HUES64 (cell line): ENCODE measurements at regions not wholly inside any gene's neighbourhood (a gene's known extent, or its start where the extent isn't known, plus 50 kb on each side); places are given as distances from the start of the nearest gene placed in this dataset.

Experiments used
- H3K27ac ChIP-seq: 2 replicates; pipeline ENCODE4 v1.7.0; 2013; ENCODE audit warnings: low read depth, low read length, inconsistent platforms
- H3K27me3 ChIP-seq: 2 replicates; pipeline ENCODE4 v1.6.1; 2013; ENCODE audit warnings: mild to moderate bottlenecking, low read length; ENCODE audit not compliant: insufficient read depth
- H3K36me3 ChIP-seq: 2 replicates; pipeline ENCODE4 v1.6.1; 2013; ENCODE audit warnings: mild to moderate bottlenecking, low read length; ENCODE audit not compliant: insufficient read depth
- H3K4me1 ChIP-seq: 2 replicates; pipeline ENCODE4 v1.6.1; 2013; ENCODE audit warnings: mild to moderate bottlenecking, low read length, moderate library complexity; ENCODE audit not compliant: insufficient read depth
- H3K4me3 ChIP-seq: 2 replicates; pipeline ENCODE4 v1.5.1; 2013; ENCODE audit warnings: mild to moderate bottlenecking, low read length, moderate library complexity
- H3K9ac ChIP-seq: 2 replicates; pipeline ENCODE4 v1.6.1; 2013; ENCODE audit warnings: mild to moderate bottlenecking, low read depth, low read length
- H3K9me3 ChIP-seq: 2 replicates; pipeline ENCODE4 v1.6.1; 2013; ENCODE audit warnings: low read depth, low read length; ENCODE audit not compliant: insufficient read depth
- WGBS: fragments of 150-250, 120-280 bp; methylation state at CpG from one replicate; pipeline ENCODE4 v1.1.7; 2013; ENCODE audit warnings: missing lambda C conversion rate; 5-methylcytosine and 5-hydroxymethylcytosine counted together

DNA sequence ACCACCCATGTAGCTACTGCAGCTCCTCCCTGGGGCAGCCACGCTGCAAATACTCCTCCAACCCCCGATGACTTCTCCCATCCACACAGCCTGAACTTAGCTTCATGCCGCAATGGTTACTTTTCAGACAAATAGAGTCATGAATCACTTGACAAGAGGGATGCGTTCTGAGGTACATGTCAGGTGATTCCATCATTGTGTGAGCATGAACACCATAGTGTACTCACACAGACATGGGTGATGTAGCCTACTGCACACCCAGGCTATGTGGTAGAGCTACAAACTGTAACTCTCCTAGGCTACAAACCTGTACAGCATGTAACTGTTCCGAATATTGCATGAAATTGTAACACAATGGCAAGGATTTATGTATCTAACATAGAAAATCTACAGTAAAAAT, 298.5 kb upstream of the SLC35B3 start:
- H3K9ac ChIP-seq = no peak overlapping the region
- WGBS = 95% methylated on average over 4 of the region's 5 CpGs

DNA sequence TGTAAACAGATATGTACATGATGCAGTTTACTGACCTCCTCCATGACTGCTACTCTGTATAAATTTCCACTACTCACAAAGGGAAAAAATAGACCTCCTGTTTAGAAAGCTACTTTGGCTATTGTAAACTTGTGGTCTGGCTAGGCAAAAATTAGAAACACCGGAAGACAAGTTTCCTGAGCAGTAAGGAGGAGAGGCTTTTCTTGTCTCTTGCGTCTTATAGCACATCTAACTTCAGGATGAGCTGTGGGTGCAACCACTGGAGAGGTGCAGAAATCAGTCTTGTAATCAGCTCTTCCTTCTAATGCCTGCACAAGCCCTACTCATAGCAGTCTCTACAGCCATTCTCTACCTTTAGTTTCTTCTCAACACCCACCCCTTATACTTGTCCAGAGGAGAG, 296.5 kb upstream of the SLC35B3 start:
- Histone ChIP-seq H3K4me1 (no peaks in the 10 kb centered on the region), H3K9ac (no peak overlapping the region), H3K9me3 (no peaks in the 10 kb centered on the region), H3K27ac (no peak overlapping the region), H3K27me3 (no peaks in the 10 kb centered on the region), H3K4me3 (no peak overlapping the region), H3K36me3 (no peaks in the 10 kb centered on the region)
- 94% methylated on average over 2 of the region's 2 CpGs for WGBS

More for the DNA sequence above, 298.5 kb upstream of the SLC35B3 start:
- Histone ChIP-seq H3K27me3 (no peaks in the 10 kb centered on the region), H3K9me3 (no peaks in the 10 kb centered on the region), H3K36me3 (no peaks in the 10 kb centered on the region), H3K4me1 (no peaks in the 10 kb centered on the region), H3K27ac (no peak overlapping the region), H3K4me3 (no peak overlapping the region)

DNA sequence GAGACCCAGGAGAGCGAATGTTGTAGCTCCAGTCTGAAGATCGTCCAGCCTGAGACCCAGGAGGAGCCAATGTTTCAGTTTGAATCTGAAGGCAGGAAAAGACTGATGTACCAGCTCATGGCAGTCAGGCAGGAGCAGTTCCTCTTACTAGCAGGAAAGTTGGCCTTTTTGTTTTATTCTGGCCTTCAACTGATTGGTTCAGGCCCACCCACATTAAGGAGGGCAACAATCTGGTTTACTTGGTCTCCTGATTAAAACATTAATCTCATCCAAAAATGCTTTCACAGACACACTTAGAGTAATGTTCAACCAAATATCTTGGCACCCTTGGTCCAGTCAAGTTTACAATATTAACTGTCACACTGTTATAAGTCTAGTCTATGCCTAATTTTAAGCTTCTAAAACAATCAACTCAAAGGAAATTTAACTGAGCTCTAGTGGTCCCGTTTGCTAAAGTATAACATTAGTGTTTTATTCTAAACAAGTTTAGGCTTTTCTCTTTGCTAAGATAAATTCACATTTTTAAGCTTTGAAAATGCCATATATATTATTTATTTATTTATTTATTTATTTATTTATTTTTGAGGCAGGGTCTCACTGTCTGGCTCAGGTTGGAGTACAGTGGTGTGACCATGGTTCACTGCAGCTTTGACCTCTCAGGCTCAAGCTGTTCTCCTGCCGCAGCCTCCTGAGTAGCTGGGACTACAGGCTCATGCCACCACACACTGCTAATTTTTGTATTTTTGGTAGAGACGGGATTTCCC, 275.5 kb upstream of the SLC35B3 start:
- Histone ChIP-seq H3K36me3 (no peaks in the 10 kb centered on the region), H3K27ac (no peak overlapping the region), H3K4me1 (no peaks in the 10 kb centered on the region; the same call in 1 of the 2 replicates), H3K4me3 (no peak overlapping the region), H3K27me3 (no peaks in the 10 kb centered on the region), H3K9ac (no peak overlapping the region), H3K9me3 (no peaks in the 10 kb centered on the region)
- WGBS = 95% methylated on average over 4 of the region's 5 CpGs

GRCh38 chr6:8707956-8708772, 272.8 kb upstream of the SLC35B3 start:
- WGBS = 69% methylated on average over 7 of the region's 7 CpGs

DNA sequence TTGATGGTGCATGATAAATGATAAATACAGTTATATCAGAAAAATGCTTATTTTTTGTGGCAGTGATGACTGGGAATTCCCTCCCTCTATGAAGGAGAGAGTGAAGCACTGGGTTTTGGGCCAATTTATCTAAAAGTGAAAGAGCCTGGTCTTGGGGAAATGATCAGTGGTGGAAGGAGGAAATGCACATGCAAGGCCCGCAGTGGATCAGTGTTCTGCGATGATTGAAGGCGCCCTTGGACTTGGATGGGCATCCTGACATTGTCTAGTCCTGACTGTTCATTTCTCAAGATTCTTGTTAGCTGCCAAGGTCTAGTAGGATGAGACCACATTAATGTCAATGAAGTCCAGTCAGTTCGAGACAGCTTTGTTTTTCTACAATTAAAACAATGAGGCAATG, 272.0 kb upstream of the SLC35B3 start:
- no peak overlapping the region for H3K4me3 ChIP-seq
- H3K9me3 ChIP-seq = no peaks in the 10 kb centered on the region
- peaks cover 8% of the 10 kb centered on the region; the same call in 1 of the 2 replicates for H3K4me1 ChIP-seq
- H3K36me3 ChIP-seq = no peaks in the 10 kb centered on the region
- no peak overlapping the region for H3K27ac ChIP-seq
- H3K9ac ChIP-seq = no peak overlapping the region
- 90% methylated on average over 4 of the region's 4 CpGs for WGBS
- no peaks in the 10 kb centered on the region for H3K27me3 ChIP-seq

More at GRCh38 chr6:8707956-8708772, 272.8 kb upstream of the SLC35B3 start:
- Histone ChIP-seq H3K27me3 (no peaks in the 10 kb centered on the region), H3K36me3 (no peaks in the 10 kb centered on the region), H3K4me3 (no peak overlapping the region), H3K9me3 (no peaks in the 10 kb centered on the region), H3K4me1 (peaks cover 8% of the 10 kb centered on the region; the same call in 1 of the 2 replicates), H3K9ac (no peak overlapping the region), H3K27ac (no peak overlapping the region)

- Histone ChIP-seq H3K27me3 (no peaks in the 10 kb centered on the region), H3K36me3 (no peaks in the 10 kb centered on the region), H3K27ac (no peak overlapping the region), H3K4me3 (no peak overlapping the region), H3K9ac (no peak overlapping the region), H3K9me3 (no peaks in the 10 kb centered on the region), H3K4me1 (peaks cover 8% of the 10 kb centered on the region; the same call in 1 of the 2 replicates)
- 51% methylated on average over 2 of the region's 2 CpGs for WGBS
These were observed 270.2 kb upstream of the SLC35B3 start for GRCh38 chr6:8705435-8706020.

DNA sequence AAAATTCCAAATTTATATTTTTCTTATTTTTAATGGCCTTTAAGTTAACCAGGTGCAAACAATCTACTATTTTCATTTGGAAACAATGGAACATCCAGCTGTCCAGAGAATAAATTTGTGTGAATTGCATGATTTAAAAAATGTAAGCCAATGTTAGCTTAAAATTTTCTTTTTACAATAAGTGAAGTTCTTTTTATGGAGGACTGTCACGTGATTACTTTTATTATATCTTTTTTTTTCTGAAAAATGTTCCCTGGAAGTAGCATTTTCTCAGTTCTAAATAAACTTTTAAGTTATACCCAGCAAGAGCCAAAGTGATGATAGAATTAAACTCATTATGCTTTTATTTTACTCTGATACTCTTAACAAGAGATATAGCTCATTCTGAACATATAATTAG, 267.7 kb upstream of the SLC35B3 start:
- Histone ChIP-seq H3K27me3 (no peaks in the 10 kb centered on the region), H3K4me3 (no peak overlapping the region), H3K9me3 (no peaks in the 10 kb centered on the region), H3K27ac (no peak overlapping the region), H3K9ac (no peak overlapping the region), H3K36me3 (no peaks in the 10 kb centered on the region), H3K4me1 (peaks cover 8% of the 10 kb centered on the region; the same call in 1 of the 2 replicates)
- WGBS = no CpG with 5 or more reads among the region's 1 CpG

DNA sequence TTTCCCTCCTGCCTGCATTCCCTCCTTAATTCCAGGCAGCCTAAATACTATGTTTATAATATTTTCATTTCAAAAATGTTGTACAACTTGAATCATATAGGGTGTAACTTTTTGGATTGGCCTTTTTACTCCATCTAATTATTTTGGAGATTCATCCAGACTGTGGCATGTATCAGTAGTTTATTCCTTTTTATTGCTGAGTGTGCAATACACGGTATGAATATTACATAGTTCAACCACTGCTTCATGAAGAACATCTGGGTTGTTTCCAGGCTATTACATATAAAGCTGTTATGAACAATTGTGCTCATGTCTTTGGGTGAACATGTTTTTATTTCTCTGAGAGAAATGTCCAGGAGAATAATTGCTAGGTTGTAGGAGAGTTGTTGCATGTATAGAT, 253.5 kb upstream of the SLC35B3 start:
- peaks cover 12% of the 10 kb centered on the region for H3K9me3 ChIP-seq
- no peaks in the 10 kb centered on the region for H3K4me1 ChIP-seq
- H3K9ac ChIP-seq = no peak overlapping the region
- H3K4me3 ChIP-seq = no peak overlapping the region
- no peaks in the 10 kb centered on the region for H3K36me3 ChIP-seq
- no peak overlapping the region for H3K27ac ChIP-seq
- no CpG with 5 or more reads among the region's 1 CpG for WGBS
- no peaks in the 10 kb centered on the region for H3K27me3 ChIP-seq

GRCh38 chr6:8686077-8686476, 250.7 kb upstream of the SLC35B3 start:
- H3K27ac ChIP-seq = no peak overlapping the region
- no peaks in the 10 kb centered on the region for H3K36me3 ChIP-seq
- H3K4me3 ChIP-seq = no peak overlapping the region
- no peaks in the 10 kb centered on the region for H3K27me3 ChIP-seq
- H3K9ac ChIP-seq = no peak overlapping the region
- H3K9me3 ChIP-seq = no peaks in the 10 kb centered on the region
- no peaks in the 10 kb centered on the region for H3K4me1 ChIP-seq
- WGBS = 90% methylated on average over 3 of the region's 3 CpGs

GRCh38 chr6:8683204-8683603, 247.9 kb upstream of the SLC35B3 start:
- 91% methylated on average over 1 of the region's 1 CpG for WGBS
- H3K36me3 ChIP-seq = no peaks in the 10 kb centered on the region
- no peak overlapping the region for H3K27ac ChIP-seq
- no peak overlapping the region for H3K9ac ChIP-seq
- no peaks in the 10 kb centered on the region for H3K9me3 ChIP-seq
- no peaks in the 10 kb centered on the region for H3K4me1 ChIP-seq
- H3K4me3 ChIP-seq = no peak overlapping the region
- H3K27me3 ChIP-seq = no peaks in the 10 kb centered on the region

DNA sequence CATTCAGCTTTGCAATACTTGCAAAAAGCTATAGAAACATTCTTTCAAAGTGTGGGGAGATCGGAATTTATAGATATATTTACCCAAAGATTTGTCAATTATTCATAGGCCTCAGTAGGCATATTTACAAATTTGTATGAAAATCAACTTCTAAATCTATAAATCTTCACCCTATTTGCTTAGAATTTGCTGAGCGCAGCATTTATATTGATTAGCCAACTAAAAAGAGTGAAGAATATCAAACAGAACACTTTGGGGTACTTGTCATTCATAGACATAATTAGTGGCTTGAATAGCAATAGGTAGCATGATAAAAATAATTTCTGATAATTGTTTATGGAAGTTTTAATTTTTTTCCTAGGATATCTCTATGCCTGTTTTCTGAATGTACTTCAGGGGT, 244.5 kb upstream of the SLC35B3 start:
- H3K9me3 ChIP-seq = no peaks in the 10 kb centered on the region
- WGBS = no CpG with 5 or more reads among the region's 2 CpGs

More for the DNA sequence above, 244.5 kb upstream of the SLC35B3 start:
- no peaks in the 10 kb centered on the region for H3K36me3 ChIP-seq
- no peaks in the 10 kb centered on the region for H3K4me1 ChIP-seq
- no peak overlapping the region for H3K4me3 ChIP-seq
- no peak overlapping the region for H3K27ac ChIP-seq
- H3K27me3 ChIP-seq = no peaks in the 10 kb centered on the region
- H3K9ac ChIP-seq = no peak overlapping the region
